Sigmoid colon (tissue), 4 donors: ENCODE measurements at regions not wholly inside any gene's neighbourhood (a gene's known extent, or its start where the extent isn't known, plus 50 kb on each side); places are given as distances from the start of the nearest gene placed in this dataset.

Experiments used
- CTCF ChIP-seq, 4 experiments: fragments of 450-650 bp in 3 of 4; fragments of 200-600 bp in 1 of 4; IDR thresholded peaks; one replicate each; pipeline ENCODE4 v1.5.1; 2016 to 2019; ENCODE audit warnings: antibody characterized with exemption in 4 of 4, mild to moderate bottlenecking in 3 of 4, moderate library complexity in 2 of 4
- POLR2AphosphoS5 ChIP-seq, 4 donors: sonication (generic); formaldehyde crosslinking; IDR thresholded peaks; one replicate each; pipeline ENCODE4 v1.6.1; 2017; ENCODE audit warnings: antibody characterized with exemption in 4 of 4

GRCh38 chr14:42729681-42730080, 1123.0 kb downstream of the LRFN5 start:
- TF ChIP-seq POLR2AphosphoS5 (IDR thresholded peaks at IDR 0.05) (no peak), CTCF (IDR thresholded peaks at IDR 0.05) (no peak)
